ENCODE measurements at regions not wholly inside any gene's neighbourhood (a gene's known extent, or its start where the extent isn't known, plus 50 kb on each side); places are given as distances from the start of the nearest gene placed in this dataset.
A peak's percentile ranks its signal among the peaks of the same experiment; 100 is the strongest.
"Not testable (repeated sequence)": the region's sequence is repeated elsewhere in the genome, so short reads cannot be mapped to it uniquely, and the experiment has no call there.

DNA sequence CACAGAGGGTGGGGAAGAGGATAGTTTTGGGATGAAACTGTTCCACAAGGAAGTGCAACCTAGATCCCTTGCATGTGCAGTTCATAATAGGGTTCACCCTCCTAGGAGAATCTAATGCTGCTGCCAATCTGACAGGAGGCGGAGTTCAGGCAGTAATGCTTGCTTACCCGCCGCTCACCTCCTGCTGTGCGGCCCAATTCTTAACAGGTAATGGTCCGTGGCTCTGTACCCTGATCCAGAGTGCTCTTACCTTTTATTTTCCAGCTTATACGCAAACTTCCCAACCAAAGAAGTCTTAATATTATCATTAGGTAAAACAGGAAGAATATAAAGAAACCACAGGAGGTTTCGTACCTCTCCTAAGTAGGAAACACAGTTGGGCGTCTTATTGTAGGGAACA, 82.7 kb upstream of the CD302 start:
- DNase-seq (ENCODE audit: low read depth): no peak
- no peak overlapping the region for H3K4me3 ChIP-seq (ENCODE audit: low read depth, low read length)
- TF ChIP-seq MYC (IDR thresholded peaks at IDR 0.05; ENCODE audit: low read depth, low read length) (no peak), POLR2A (IDR thresholded peaks at IDR 0.05; ENCODE audit: extremely low read depth, insufficient read length) (no peak)
- TF ChIP-seq, protein P1, sequence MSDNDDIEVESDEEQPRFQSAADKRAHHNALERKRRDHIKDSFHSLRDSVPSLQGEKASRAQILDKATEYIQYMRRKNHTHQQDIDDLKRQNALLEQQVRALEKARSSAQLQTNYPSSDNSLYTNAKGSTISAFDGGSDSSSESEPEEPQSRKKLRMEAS (IDR thresholded peaks at IDR 0.05; ENCODE audit: low read depth, low read length): no peak
- TF ChIP-seq, protein P2, sequence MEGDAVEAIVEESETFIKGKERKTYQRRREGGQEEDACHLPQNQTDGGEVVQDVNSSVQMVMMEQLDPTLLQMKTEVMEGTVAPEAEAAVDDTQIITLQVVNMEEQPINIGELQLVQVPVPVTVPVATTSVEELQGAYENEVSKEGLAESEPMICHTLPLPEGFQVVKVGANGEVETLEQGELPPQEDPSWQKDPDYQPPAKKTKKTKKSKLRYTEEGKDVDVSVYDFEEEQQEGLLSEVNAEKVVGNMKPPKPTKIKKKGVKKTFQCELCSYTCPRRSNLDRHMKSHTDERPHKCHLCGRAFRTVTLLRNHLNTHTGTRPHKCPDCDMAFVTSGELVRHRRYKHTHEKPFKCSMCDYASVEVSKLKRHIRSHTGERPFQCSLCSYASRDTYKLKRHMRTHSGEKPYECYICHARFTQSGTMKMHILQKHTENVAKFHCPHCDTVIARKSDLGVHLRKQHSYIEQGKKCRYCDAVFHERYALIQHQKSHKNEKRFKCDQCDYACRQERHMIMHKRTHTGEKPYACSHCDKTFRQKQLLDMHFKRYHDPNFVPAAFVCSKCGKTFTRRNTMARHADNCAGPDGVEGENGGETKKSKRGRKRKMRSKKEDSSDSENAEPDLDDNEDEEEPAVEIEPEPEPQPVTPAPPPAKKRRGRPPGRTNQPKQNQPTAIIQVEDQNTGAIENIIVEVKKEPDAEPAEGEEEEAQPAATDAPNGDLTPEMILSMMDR (IDR thresholded peaks at IDR 0.05; ENCODE audit: low read depth, low read length): no peak

DNA sequence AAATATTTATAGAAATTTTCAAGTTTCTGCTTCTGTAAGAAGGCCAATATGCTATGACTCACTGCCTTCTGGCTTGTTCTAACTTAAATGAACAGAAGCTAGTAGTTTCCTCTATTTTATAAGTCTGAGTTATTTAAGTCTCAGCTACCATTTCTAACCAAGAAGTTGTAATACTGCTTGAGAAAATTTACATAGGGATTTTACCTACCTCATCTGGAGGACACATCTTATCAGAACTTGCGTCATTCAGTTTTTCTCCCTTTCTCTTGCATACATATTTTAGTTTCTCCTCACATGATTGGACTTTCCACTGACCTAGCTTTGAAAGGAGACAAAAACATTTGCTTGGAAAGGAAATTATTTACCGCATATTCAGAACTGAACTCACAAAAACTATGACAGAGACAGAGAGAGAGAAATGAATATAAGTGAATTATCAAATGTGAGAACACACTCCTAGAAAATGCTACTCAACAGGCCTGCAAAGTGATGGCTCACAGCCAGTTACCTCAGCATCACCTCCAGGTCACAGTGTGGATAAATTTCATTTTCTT, 81.1 kb upstream of the CD302 start:
- no peak for TF ChIP-seq POLR2A (IDR thresholded peaks at IDR 0.05; ENCODE audit: extremely low read depth, insufficient read length)
- TF ChIP-seq, protein P2 (IDR thresholded peaks at IDR 0.05; ENCODE audit: low read depth, low read length): no peak
- no peak for TF ChIP-seq MYC (IDR thresholded peaks at IDR 0.05; ENCODE audit: low read depth, low read length)
- TF ChIP-seq, protein P1 (IDR thresholded peaks at IDR 0.05; ENCODE audit: low read depth, low read length): no peak
- DNase-seq (ENCODE audit: low read depth): no peak
- no peak overlapping the region for H3K4me3 ChIP-seq (ENCODE audit: low read depth, low read length)

DNA sequence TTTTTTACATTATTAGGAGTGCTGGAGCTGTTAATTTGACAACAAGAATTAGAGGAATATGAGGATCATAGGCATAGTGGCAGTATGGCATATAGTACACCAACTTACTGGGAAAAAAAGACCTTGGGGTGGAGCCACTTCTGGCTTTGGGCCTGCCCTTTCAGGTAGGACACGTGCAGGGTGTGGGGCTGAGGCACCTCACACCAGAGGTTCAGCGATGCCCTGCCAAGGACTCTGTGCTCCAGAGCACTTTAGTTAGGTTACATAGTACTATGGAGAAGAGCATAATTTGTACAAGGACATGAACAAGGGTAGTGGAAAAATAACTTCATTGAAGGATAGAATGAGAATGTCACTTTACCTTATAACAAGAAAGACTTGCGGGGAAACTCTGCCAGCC, 77.1 kb upstream of the CD302 start:
- no peak overlapping the region for H3K4me3 ChIP-seq (ENCODE audit: low read depth, low read length)
- TF ChIP-seq, protein P1 (IDR thresholded peaks at IDR 0.05; ENCODE audit: low read depth, low read length): no peak
- TF ChIP-seq, protein P2 (IDR thresholded peaks at IDR 0.05; ENCODE audit: low read depth, low read length): no peak
- TF ChIP-seq POLR2A (IDR thresholded peaks at IDR 0.05; ENCODE audit: extremely low read depth, insufficient read length) (no peak), MYC (IDR thresholded peaks at IDR 0.05; ENCODE audit: low read depth, low read length) (no peak)
- DNase-seq (ENCODE audit: low read depth): peak; percentile 10

DNA sequence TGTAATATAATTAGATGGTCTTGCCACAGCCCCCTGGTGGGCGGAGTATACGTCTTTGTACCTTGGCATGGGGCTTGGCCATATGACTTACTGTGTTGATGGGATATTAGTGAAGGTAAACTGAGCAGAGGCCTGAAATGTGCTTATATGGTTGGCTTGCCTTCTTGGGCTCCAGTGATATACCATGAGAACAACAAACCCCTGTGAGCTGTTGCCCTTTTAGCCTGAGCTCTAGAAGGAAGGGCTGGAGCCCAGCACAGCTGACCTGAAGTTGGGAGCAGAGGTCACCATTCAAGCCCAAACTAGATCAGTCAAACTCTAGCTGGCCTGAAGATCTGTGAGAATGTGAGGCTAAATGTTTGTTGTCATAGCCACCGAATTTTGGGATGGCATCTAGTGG, 75.2 kb upstream of the CD302 start:
- TF ChIP-seq, protein P2 (IDR thresholded peaks at IDR 0.05; ENCODE audit: low read depth, low read length): no peak
- TF ChIP-seq MYC (IDR thresholded peaks at IDR 0.05; ENCODE audit: low read depth, low read length) (no peak), POLR2A (IDR thresholded peaks at IDR 0.05; ENCODE audit: extremely low read depth, insufficient read length) (no peak)
- TF ChIP-seq, protein P1 (IDR thresholded peaks at IDR 0.05; ENCODE audit: low read depth, low read length): no peak
- peak; percentile 39 for DNase-seq (ENCODE audit: low read depth)
- H3K4me3 ChIP-seq (ENCODE audit: low read depth, low read length): no peak overlapping the region

DNA sequence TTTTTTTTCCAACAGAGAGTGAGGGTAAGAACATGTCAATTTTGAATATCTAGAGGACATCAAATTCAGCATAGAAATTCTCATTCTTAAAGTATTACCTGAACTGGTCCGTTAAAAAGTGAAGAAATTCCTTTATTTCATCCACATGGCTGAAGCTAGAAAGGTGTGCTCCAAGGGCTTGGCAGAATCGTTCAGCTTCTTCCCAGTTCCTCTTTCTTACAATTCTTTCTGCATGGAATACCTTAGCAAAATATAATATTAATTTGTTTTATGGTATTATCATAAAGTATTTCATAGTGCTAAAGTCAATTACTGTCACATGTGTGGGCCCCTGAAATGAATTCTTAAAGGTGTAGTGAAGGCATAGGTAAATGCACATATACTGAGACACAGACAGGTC, 74.3 kb upstream of the CD302 start:
- no peak for DNase-seq (ENCODE audit: low read depth)
- TF ChIP-seq MYC (IDR thresholded peaks at IDR 0.05; ENCODE audit: low read depth, low read length): no peak
- TF ChIP-seq, protein P1 (IDR thresholded peaks at IDR 0.05; ENCODE audit: low read depth, low read length): no peak
- TF ChIP-seq POLR2A (IDR thresholded peaks at IDR 0.05; ENCODE audit: extremely low read depth, insufficient read length): no peak
- TF ChIP-seq, protein P2 (IDR thresholded peaks at IDR 0.05; ENCODE audit: low read depth, low read length): no peak
- no peak overlapping the region for H3K4me3 ChIP-seq (ENCODE audit: low read depth, low read length)

DNA sequence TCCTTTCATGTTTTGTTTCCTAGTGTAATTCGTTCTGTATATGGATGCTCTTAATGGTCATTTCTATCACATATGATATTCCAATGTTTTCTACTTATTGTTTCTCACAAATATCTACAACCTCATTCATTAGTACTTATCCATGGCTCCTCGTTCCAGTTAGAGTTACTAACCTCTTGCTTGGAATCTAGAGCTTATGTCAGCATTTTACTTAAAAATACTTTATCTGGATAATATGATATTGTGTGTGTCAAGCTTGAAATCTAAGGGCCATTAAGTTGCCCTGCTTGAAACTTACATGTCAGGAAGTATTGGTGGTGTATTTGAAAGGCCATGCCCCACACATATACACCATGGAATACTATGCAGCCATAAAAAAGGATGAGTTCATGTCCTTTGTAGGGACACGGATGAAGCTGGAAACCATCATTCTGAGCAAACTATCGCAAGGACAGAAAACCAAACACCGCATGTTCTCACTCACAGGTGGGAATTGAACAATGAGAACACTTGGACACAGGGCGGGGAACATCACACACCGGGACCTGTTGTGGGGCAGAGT, 70.7 kb upstream of the CD302 start:
- H3K4me3 ChIP-seq (ENCODE audit: low read depth, low read length); DNase-seq (ENCODE audit: low read depth): not testable (repeated sequence)

Data from NB4 (cell line).